GM19397 (cell line): ENCODE measurements at regions not wholly inside any gene's neighbourhood (a gene's known extent, or its start where the extent isn't known, plus 50 kb on each side); places are given as distances from the start of the nearest gene placed in this dataset.

ENCODE experiments used
- ATAC-seq: cut with Tn5 transposase; IDR thresholded peaks from one replicate; pipeline ENCODE4 v1.9.1; 2021; ENCODE audit warnings: mild to moderate bottlenecking, moderate library complexity; ENCODE audit not compliant: unreplicated experiment

GRCh38 chr11:26777372-26777808 lies 55.5 kb upstream of the SLC5A12 start:
- no peak for ATAC-seq

- no peak for ATAC-seq
Observed at GRCh38 chr11:26778000-26778757, 56.3 kb upstream of the SLC5A12 start.

- no peak for ATAC-seq
Observed at GRCh38 chr11:26779074-26779865, 57.4 kb upstream of the SLC5A12 start.

GRCh38 chr11:26780376-26781085 lies 58.7 kb upstream of the SLC5A12 start:
- ATAC-seq: no peak

- no peak for ATAC-seq
Observed at GRCh38 chr11:26782220-26782965, 60.5 kb upstream of the SLC5A12 start.

- ATAC-seq: no peak
Observed at GRCh38 chr11:26783997-26784396, 62.1 kb upstream of the SLC5A12 start.

DNA sequence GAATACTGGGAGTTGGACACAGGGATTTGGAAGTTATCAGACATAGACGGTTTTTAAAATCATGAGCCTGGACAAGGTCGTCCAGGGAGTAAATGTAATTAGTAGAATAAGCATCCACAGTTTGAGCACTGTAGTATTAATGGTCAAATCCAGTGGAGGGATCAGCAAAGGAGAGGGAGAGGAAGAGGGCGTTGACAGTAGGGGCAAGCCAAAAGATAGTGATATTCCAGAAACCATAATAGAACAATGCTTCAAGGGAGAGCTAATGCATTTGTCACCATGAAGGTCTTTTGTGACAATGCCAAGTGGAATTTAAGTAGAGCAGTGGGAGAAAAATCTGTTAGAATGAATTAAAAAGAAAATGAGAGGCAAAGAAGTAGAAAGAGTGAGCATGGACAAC lies 68.9 kb upstream of the SLC5A12 start:
- no peak for ATAC-seq

DNA sequence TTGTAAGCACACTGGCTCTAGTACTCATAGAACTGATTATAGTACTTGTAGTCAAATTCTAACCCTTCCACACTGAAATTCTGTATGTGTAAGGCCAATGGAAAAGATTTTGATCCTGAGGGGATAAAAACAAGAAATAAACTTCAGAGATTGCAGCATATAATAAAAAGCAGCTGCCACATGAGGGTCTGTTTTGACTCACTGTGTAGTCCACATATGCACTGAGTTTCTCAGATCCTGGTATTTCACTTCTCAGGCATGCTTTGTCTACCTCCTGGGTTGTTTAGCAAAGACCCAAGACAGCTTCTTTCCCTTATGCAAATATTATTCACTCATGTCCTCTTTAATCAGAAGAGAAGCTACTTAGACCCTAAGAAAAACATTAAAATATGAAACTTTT lies 71.1 kb upstream of the SLC5A12 start:
- ATAC-seq: no peak

DNA sequence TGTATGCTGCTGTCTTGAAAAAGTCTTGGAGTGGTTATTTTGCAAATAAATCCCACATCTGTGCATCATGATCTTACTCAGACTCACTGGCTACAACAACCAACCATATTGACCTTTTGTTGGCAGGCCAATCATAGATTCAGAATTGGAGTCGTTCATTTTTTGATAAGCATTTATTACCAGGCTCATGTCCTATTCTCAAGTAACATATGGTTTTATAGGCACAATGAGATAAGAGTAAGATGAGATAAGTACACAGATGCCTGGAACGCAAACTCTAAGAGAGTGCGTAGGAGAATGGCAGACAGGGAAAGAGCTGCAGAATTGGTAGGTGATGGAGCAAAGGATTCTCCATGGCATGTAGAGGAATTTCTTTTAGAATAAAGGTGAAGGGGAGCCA lies 71.6 kb upstream of the SLC5A12 start:
- ATAC-seq: no peak

DNA sequence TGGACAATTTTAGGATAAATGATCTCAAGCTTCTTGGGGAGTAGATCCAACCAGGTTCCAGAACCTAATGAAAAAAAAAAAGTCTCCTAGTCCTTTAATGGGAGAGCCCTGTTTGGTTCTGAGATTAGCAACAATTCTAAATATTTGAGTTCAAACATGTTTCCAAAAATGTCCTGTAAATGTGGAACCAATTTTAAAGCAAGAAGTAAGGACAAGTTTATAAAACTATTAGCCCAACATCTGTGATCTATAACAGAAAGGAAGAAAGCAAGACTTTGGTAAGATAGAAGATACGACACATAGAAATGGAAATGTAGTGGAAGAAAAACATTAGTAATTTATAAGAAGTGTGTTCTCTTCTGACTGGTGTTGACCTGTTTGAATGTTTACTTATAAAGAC lies 79.7 kb upstream of the SLC5A12 start:
- no peak for ATAC-seq

GRCh38 chr11:26805001-26805400 lies 83.1 kb upstream of the SLC5A12 start:
- no peak for ATAC-seq

GRCh38 chr11:26806219-26806618 lies 84.4 kb upstream of the SLC5A12 start:
- no peak for ATAC-seq

DNA sequence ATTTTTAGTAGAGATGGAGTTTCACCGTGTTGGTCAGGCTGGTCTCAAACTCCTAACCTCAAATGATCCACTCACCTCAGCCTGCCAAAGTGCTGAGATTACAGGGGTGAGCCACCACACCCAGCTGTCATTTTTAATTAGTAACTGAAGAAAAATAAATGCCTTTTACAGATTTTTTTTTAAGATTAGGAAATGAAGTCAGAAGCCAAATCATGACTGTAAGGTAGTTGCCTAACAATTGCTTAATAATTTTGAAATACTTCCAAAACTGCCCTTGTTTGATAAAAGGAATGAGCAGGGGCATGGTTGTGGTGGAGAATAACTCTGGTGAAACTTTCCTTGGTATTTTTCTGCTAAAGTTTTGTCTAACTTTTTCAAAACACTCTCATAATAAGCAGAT lies 98.9 kb upstream of the SLC5A12 start:
- ATAC-seq: no peak

DNA sequence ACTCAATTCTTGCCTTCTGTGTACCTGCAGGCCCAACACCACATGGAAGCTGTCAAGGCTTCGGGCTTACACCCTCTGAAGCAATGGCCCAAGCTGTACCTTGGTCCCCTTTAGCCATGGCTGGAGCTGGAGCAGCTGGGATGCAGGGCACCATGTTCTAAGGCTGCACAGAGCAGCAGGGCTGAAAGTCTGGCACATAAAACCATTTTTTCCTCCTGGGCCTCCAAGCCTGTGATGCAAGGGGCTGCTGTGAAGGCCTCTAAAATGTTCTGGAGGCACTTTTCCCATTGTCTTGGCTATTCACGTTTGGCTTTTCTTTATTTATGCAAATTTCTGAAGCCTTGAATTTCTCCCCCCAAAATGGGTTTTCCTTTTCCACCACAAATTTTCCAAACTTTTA lies 102.1 kb upstream of the SLC5A12 start:
- no peak for ATAC-seq

- ATAC-seq: no peak
Observed at GRCh38 chr11:26827567-26828081, 105.8 kb upstream of the SLC5A12 start.

GRCh38 chr11:26828288-26828687 lies 106.4 kb upstream of the SLC5A12 start:
- ATAC-seq: no peak

DNA sequence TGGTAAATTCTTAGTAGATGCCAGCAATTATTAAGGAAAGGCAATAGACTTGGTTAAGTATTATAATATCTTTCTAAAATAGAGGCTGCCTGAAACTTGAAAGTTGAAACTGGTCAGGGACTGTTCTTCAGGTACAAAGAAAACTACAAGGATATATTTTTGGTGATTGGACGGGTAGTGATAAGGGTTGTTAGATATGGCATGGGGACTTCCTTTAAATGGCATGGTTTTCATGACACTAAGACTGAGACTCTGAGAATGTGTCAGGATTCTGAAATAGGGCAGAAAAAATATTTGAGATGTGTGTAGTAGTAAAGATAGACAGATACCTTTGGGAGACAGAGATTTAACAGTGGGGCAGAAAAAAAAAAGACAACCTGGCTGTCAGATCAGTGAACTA lies 108.4 kb upstream of the SLC5A12 start:
- no peak for ATAC-seq

DNA sequence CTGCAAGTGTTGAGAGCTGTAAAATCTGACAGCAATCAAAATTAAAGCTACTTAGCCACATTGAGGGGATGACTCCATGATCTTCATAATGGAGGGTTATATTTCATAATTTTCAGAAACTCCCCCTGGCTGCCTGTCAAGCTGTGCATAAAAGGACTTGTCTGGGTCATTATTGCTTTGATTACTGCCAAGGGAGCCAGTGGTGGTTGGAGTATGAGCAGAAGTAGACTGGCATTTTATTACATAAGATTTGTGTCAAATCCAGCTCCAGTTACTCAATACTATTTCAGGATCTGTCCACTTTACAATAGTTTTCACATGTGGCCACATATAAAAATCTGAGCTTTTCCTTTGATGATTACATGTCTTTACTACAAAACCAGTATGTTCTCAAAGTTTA lies 108.9 kb upstream of the SLC5A12 start:
- ATAC-seq: no peak

- no peak for ATAC-seq
Observed at GRCh38 chr11:26834601-26835000, 112.7 kb upstream of the SLC5A12 start.

DNA sequence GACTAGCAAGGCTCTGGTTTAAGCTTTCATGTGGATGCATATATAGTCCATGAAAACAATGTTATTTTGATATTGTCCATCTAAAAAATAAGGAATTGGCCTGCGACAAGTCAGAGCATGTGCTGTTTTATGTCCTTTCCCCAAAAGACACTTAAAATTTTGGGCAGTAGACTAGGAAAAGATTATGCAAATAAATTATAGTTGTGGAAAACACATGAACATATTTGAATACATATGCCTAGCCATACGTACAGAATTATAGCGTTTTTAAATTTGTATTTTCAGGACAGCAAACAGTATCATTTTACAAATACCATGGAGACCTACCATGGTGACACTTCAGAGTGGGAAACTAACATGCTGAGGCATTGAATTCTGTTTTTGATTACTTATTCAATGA lies 113.8 kb upstream of the SLC5A12 start:
- ATAC-seq: no peak

DNA sequence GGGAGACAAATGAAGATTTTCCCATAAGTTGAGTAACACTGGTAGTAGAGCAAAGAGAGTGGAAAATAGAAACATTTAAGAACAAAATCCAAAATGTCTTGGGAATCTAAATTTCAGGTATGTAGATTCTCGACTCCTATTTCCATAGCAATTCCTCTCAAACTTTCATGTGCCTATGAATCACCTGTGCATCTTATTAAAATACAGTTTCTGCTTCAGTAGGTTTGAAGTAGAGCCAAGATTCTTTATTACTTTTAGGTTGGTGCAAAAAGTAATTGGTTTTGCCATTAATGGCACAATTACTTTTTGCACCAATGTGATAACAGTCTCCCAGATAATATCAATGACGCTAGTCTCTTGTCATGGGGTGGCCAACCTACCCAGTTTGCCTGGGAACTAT lies 115.3 kb upstream of the SLC5A12 start:
- no peak for ATAC-seq
